HepG2 (cell line): ENCODE measurements at regions not wholly inside any gene's neighbourhood (a gene's known extent, or its start where the extent isn't known, plus 50 kb on each side); places are given as distances from the start of the nearest gene placed in this dataset.

Experiments
- CBX5 ChIP-seq: sonication (generic); formaldehyde crosslinking; IDR thresholded peaks from 2 replicates; pipeline ENCODE4 v1.4.0; 2020; ENCODE audit warnings: missing genetic modification reagents, borderline replicate concordance
- CEBPZ ChIP-seq: IDR thresholded peaks from 2 replicates; pipeline ENCODE4 v1.6.1; 2012; ENCODE audit warnings: low read length, improper control_type of control experiment
- RBM39 ChIP-seq: fragments of 200-400 bp; formaldehyde crosslinking; IDR thresholded peaks from one replicate; pipeline ENCODE4 v1.6.1; 2018; ENCODE audit warnings: antibody characterized with exemption, mild to moderate bottlenecking, low read depth, low read length; ENCODE audit not compliant: poor library complexity, severe bottlenecking
- ZBTB7B ChIP-seq: sonication (generic); formaldehyde crosslinking; IDR thresholded peaks from 2 replicates; pipeline ENCODE4 v1.4.0; 2020; ENCODE audit warnings: missing genetic modification reagents
- ZNF274 ChIP-seq: sonication (generic); formaldehyde crosslinking; IDR thresholded peaks from 2 replicates; pipeline ENCODE4 v1.5.1; 2020; ENCODE audit warnings: mild to moderate bottlenecking, missing genetic modification reagents
- ZNF350 ChIP-seq: sonication (generic); formaldehyde crosslinking; IDR thresholded peaks from 2 replicates; pipeline ENCODE4 v1.4.0; 2020; ENCODE audit warnings: mild to moderate bottlenecking, low read depth, missing genetic modification reagents, borderline replicate concordance
- TF ChIP-seq, protein P1 (sequence below): sonication (generic); formaldehyde crosslinking; conservative IDR thresholded peaks from 2 replicates; pipeline ENCODE4 v1.8.0; 2022; ENCODE audit warnings: low read depth, missing genetic modification reagents
- TF ChIP-seq, protein P2 (sequence below): sonication (generic); formaldehyde crosslinking; IDR thresholded peaks from 2 replicates; pipeline ENCODE4 v1.8.1; 2023; ENCODE audit warnings: mild to moderate bottlenecking, moderate library complexity, missing genetic modification reagents
- TF ChIP-seq, protein P3 (sequence below): sonication (generic); formaldehyde crosslinking; IDR thresholded peaks from one replicate; pipeline ENCODE4 v1.5.1; 2020; ENCODE audit warnings: mild to moderate bottlenecking, missing genetic modification reagents; ENCODE audit errors: not compliant biosample characterization

DNA sequence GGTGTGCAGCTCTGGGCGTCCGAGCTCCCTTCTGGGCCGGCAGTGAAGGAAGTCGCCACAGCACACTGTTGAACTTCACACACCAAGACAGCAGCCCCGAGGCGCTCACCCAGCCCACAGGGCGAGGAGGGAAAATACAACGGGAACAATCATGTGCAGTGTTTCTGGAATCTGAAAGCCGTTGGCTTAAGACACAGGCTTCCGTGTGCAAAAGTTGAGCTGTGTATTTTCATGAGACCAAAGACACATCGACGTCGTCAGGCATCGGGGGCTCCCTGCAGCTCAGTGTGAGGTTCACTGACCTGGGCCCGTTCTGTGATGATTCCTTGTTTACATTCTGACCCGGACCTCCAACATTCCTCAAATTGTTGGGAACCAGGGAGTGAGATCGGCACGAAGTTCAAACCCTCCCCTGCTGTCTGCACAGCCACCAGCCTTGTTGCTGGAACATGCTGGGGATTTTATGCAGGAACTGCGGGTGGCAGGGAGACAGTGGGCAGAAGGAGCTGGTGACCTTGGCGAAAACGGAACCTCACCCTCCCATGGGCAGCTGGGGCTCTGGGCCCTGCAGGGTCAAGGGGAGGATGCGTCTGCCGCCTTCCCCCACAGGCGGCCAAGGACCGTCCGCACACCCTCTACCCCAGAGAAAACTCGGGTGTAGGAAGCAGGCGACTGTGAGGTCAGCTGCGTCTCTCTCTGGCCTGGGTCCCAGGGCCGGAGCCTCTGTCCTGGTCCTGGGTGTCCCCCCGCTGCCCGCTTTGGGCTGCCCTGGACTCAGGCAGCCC is 72.2 kb downstream of the METRNL start (continued):
- TF ChIP-seq, protein P1, sequence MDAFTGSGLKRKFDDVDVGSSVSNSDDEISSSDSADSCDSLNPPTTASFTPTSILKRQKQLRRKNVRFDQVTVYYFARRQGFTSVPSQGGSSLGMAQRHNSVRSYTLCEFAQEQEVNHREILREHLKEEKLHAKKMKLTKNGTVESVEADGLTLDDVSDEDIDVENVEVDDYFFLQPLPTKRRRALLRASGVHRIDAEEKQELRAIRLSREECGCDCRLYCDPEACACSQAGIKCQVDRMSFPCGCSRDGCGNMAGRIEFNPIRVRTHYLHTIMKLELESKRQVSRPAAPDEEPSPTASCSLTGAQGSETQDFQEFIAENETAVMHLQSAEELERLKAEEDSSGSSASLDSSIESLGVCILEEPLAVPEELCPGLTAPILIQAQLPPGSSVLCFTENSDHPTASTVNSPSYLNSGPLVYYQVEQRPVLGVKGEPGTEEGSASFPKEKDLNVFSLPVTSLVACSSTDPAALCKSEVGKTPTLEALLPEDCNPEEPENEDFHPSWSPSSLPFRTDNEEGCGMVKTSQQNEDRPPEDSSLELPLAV: 0 out of 2 replicates have a peak, but pooled peaks have one; percentile 29
- TF ChIP-seq ZNF274 (peak; percentile 77), RBM39 (no peak), CEBPZ (no peak), ZBTB7B (CRISPR knock-in tag) (peak; percentile 97; the same call in 1 of the 2 replicates), ZNF350 (CRISPR knock-in tag) (peak; percentile 90), CBX5 (CRISPR knock-in tag) (peak; percentile 63; the same call in 1 of the 2 replicates)
- TF ChIP-seq, protein P2, sequence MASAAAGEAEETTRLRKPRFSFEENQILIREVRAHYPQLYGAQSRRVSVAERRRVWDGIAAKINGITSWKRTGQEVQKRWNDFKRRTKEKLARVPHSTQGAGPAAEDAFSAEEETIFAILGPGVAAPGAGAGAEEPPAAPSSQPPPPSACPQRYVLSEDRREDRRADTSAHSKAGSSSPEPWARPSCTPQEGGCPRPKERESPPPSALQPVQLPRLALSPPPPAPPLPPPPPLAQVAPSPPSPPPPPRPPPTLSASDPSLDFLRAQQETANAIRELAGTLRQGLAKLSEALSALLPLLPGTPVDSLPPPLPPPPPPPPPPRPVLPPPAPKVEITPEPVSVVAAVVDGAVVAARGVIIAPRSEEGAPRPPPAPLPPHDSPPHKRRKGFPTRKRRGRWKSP: peak; percentile 87
- TF ChIP-seq, protein P3, sequence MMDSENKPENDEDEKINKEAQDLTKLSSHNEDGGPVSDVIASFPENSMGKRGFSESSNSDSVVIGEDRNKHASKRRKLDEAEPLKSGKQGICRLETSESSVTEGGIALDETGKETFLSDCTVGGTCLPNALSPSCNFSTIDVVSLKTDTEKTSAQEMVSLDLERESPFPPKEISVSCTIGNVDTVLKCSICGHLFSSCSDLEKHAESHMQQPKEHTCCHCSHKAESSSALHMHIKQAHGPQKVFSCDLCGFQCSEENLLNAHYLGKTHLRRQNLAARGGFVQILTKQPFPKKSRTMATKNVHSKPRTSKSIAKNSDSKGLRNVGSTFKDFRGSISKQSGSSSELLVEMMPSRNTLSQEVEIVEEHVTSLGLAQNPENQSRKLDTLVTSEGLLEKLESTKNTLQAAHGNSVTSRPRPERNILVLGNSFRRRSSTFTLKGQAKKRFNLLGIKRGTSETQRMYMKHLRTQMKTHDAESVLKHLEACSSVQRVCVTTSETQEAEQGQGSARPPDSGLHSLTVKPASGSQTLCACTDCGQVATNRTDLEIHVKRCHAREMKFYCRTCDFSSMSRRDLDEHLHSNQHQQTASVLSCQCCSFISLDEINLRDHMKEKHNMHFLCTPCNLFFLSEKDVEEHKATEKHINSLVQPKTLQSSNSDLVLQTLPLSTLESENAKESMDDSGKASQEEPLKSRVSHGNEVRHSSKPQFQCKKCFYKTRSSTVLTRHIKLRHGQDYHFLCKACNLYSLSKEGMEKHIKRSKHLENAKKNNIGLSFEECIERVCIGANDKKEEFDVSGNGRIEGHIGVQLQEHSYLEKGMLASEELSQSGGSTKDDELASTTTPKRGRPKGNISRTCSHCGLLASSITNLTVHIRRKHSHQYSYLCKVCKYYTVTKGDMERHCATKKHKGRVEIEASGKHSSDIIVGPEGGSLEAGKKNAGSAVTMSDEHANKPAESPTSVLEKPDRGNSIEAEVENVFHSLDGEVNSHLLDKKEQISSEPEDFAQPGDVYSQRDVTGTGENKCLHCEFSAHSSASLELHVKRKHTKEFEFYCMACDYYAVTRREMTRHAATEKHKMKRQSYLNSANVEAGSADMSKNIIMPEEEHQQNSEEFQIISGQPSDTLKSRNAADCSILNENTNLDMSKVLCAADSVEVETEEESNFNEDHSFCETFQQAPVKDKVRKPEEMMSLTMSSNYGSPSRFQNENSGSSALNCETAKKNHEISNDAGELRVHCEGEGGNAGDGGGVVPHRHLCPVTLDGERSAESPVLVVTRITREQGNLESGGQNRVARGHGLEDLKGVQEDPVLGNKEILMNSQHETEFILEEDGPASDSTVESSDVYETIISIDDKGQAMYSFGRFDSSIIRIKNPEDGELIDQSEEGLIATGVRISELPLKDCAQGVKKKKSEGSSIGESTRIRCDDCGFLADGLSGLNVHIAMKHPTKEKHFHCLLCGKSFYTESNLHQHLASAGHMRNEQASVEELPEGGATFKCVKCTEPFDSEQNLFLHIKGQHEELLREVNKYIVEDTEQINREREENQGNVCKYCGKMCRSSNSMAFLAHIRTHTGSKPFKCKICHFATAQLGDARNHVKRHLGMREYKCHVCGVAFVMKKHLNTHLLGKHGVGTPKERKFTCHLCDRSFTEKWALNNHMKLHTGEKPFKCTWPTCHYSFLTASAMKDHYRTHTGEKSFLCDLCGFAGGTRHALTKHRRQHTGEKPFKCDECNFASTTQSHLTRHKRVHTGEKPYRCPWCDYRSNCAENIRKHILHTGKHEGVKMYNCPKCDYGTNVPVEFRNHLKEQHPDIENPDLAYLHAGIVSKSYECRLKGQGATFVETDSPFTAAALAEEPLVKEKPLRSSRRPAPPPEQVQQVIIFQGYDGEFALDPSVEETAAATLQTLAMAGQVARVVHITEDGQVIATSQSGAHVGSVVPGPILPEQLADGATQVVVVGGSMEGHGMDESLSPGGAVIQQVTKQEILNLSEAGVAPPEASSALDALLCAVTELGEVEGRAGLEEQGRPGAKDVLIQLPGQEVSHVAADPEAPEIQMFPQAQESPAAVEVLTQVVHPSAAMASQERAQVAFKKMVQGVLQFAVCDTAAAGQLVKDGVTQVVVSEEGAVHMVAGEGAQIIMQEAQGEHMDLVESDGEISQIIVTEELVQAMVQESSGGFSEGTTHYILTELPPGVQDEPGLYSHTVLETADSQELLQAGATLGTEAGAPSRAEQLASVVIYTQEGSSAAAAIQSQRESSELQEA (CRISPR knock-in tag): no peak
